ENCODE measurements at regions not wholly inside any gene's neighbourhood (a gene's known extent, or its start where the extent isn't known, plus 50 kb on each side); places are given as distances from the start of the nearest gene placed in this dataset.
"Not testable (repeated sequence)": the region's sequence is repeated elsewhere in the genome, so short reads cannot be mapped to it uniquely, and the experiment has no call there.

DNA sequence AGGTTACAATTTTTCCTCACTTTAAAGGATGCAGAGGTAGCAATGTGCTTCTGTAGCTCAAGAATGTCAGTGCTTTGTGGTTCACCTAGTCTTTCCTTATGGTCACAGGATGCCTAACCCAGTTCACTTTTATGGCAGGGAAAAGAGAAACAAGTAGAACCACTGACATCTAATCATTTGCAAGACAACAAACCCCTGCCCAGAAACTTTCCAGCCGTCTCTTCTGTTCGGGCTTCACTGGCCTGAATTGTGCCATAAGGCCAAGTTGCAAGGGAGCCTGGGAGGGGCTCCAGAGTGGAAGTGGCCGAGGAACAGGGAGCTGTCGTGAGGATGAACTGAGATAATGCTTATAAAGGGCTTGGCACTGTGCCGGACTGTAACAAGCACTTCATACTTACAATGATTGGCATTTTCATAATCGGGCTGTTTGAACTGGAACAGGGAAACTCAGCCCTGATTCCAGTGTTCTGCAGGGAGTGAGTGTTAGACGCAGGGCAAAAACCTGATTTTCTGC lies 212.6 kb downstream of the BCAS1 start:
- DNase-seq (ENCODE audit: low read depth): no peak
- TF ChIP-seq, protein P1, sequence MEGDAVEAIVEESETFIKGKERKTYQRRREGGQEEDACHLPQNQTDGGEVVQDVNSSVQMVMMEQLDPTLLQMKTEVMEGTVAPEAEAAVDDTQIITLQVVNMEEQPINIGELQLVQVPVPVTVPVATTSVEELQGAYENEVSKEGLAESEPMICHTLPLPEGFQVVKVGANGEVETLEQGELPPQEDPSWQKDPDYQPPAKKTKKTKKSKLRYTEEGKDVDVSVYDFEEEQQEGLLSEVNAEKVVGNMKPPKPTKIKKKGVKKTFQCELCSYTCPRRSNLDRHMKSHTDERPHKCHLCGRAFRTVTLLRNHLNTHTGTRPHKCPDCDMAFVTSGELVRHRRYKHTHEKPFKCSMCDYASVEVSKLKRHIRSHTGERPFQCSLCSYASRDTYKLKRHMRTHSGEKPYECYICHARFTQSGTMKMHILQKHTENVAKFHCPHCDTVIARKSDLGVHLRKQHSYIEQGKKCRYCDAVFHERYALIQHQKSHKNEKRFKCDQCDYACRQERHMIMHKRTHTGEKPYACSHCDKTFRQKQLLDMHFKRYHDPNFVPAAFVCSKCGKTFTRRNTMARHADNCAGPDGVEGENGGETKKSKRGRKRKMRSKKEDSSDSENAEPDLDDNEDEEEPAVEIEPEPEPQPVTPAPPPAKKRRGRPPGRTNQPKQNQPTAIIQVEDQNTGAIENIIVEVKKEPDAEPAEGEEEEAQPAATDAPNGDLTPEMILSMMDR (IDR thresholded peaks at IDR 0.05; ENCODE audit: control insufficient read depth, extremely low read depth, insufficient read depth): no peak
- H3K4me3 ChIP-seq (ENCODE audit: low read depth, low read length): no peak overlapping the region

DNA sequence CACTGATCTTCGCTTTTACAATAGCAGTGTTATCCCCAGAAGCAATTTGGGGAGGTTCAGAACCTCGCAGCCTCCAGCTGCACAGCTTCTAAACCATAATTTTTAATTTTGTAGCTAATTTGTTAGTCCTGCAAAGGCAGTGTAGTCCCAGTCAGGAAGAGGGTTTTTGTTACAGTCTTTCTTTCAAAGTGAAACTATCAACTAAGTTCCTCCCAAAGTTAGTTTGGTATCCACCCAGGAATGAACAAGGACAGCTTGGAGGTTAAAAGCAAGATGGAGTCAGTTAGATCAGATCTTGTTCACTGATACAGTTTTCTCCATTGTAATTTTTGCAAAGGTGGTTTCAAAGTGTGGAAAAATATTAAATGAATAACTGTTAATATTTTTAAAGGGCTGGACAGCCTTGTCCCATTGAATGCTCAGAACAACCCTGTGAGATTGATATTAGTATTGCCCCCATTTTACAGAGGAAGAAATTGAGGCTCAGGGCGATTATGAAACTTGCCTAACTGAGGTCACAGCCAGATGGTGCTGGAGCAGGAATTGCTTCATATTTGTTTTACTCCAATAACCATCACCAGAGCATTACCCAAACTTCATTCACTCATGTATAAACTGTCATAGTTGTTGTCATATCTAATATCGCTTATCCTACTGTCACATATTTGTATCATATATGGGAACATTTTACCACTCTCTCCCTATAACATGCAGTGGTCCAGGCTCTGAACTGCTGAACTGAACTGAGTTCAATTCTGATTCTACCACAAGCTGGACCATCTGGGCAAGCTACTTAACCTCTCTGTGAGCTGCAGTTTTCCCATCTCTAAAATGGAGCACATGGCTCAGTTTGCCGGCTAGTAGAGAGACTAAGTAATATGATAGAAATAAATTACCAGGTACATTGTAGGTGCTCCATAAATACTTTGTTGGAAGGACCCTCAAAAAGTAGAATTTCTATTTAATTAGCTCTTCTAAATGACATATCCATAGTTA lies 213.8 kb downstream of the BCAS1 start:
- no peak overlapping the region for H3K4me3 ChIP-seq (ENCODE audit: low read depth, low read length)
- TF ChIP-seq, protein P1 (IDR thresholded peaks at IDR 0.05; ENCODE audit: control insufficient read depth, extremely low read depth, insufficient read depth): no peak
- no peak for DNase-seq (ENCODE audit: low read depth)

DNA sequence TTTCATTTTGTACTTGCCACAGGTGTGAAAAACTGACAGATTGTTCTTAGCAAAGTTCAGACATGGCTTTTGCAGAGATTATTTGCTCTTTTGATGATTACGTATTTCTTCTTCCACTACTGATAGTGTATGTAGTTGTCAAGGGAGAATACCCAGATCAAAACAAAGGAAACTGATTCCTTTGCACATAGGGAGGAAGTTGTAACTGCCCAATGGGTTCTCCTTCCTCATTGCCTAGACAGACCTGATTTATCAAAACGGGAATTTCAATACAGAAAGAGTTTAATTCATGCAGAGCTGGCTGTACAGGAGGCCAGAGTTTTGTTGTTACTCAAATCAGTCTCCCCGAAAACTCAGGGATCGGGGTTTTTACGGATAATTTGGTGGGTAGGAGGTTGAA lies 214.7 kb downstream of the BCAS1 start:
- TF ChIP-seq, protein P1 (IDR thresholded peaks at IDR 0.05; ENCODE audit: control insufficient read depth, extremely low read depth, insufficient read depth): no peak
- no peak for DNase-seq (ENCODE audit: low read depth)
- no peak overlapping the region for H3K4me3 ChIP-seq (ENCODE audit: low read depth, low read length)

DNA sequence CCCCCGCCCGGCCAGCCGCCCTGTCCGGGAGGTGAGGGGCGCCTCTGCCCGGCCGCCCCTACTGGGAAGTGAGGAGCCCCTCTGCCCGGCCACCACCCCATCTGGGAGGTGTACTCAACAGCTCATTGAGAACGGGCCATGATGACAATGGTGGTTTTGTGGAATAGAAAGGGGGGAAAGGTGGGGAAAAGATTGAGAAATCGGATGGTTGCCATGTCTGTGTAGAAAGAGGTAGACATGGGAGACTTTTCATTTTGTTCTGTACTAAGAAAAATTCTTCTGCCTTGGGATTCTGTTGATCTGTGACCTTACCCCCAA lies 215.8 kb downstream of the BCAS1 start:
- not testable (repeated sequence) for DNase-seq (ENCODE audit: low read depth); H3K4me3 ChIP-seq (ENCODE audit: low read depth, low read length)

DNA sequence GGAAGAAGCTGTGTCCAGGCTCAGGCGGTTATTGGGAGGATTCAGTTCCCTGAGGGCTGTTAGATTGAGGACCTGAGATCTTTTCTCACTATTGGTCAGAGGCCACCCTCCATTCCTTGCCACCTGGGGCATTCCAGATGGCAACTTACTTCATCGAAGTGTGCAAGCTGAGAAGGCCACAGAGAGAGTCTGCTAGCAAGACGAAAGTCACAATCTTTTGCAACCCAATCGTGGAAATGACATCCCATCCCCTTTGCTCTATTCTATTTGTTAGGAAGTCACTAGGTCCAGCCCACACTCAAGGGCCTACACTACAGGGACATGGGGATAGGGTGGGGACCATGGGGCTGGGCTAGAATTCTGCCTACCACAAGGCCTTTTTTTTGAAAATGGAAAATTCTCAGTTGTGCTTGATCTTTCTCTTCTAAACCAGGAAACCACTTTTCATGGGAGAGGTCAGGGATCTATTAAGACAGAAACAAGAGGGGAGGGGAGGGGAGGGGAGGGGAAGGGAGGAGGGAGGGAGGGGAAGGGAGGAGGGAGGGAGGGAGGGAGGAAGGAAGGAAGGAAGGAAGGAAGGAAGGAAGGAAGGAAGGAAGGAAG lies 217.2 kb downstream of the BCAS1 start:
- TF ChIP-seq, protein P1 (IDR thresholded peaks at IDR 0.05; ENCODE audit: control insufficient read depth, extremely low read depth, insufficient read depth): no peak
- no peak for DNase-seq (ENCODE audit: low read depth)
- H3K4me3 ChIP-seq (ENCODE audit: low read depth, low read length): no peak overlapping the region

DNA sequence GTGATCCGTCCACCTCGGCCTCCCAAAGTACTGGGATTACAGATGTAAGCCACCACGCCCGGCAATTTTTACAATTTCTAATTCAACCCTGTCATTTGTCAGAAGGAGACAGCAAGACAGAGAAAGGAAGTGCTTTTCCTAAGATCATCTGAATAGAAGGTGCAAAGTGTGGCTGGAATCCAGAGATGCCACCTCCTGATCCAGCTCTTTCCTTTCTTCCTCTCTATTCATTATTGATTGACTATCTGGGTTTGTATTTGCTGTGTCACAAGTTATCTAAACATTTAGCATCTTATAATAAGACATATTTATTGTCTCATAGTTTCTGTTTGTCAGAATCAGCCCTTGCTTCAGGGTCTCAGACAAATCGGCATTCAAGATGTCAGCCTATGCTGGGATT lies 217.7 kb downstream of the BCAS1 start:
- no peak for DNase-seq (ENCODE audit: low read depth)
- TF ChIP-seq, protein P1 (IDR thresholded peaks at IDR 0.05; ENCODE audit: control insufficient read depth, extremely low read depth, insufficient read depth): no peak
- no peak overlapping the region for H3K4me3 ChIP-seq (ENCODE audit: low read depth, low read length)

DNA sequence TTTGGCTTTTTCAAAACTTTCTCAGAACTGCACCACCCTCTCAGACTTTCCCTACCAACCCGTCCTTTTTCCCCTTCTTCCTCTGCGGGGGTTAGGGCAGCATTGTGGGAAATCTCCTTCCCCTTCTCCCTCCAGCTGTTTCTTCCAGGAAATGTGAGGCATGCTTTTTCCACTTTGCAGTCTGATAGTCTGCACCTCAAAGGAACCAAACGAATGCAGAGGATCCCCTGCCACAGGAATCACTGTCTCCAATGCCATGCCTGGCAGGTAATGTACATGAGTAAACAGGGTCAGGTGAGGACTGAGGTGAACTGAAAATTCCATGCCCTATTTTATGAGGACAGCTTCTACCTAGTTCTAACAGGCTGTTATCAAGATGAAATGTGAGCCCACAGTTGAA lies 218.4 kb downstream of the BCAS1 start:
- no peak overlapping the region for H3K4me3 ChIP-seq (ENCODE audit: low read depth, low read length)
- TF ChIP-seq, protein P1 (IDR thresholded peaks at IDR 0.05; ENCODE audit: control insufficient read depth, extremely low read depth, insufficient read depth): no peak
- DNase-seq (ENCODE audit: low read depth): peak; percentile 95

Measured in LNCaP clone FGC (cell line).